ENCODE measurements at regions not wholly inside any gene's neighbourhood (a gene's known extent, or its start where the extent isn't known, plus 50 kb on each side); places are given as distances from the start of the nearest gene placed in this dataset.

DNA sequence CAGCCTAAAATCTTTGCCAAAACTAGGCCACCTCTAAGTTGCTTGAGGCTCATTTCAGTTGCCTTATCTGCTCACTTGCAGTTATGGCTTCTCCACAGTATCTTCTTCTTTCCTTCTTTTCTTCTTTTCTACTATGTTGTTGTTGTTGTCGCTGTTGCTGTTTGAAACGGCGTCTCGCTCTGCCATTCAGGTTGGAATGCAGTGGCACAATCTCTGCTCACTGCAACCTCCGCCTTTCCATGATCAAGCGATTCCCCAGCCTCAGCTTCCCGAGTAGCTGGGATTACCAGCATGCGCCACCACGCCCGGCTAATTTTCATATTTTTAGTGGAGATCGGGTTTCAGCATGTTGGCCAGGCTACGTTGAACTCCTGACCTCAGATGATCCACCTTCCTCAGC lies 210.8 kb upstream of the NR2F2 start:
- Mint-ChIP-seq H3K4me1 (ENCODE audit: low read depth) (no peaks in the 10 kb centered on the region), H3K27ac (no peak overlapping the region)

DNA sequence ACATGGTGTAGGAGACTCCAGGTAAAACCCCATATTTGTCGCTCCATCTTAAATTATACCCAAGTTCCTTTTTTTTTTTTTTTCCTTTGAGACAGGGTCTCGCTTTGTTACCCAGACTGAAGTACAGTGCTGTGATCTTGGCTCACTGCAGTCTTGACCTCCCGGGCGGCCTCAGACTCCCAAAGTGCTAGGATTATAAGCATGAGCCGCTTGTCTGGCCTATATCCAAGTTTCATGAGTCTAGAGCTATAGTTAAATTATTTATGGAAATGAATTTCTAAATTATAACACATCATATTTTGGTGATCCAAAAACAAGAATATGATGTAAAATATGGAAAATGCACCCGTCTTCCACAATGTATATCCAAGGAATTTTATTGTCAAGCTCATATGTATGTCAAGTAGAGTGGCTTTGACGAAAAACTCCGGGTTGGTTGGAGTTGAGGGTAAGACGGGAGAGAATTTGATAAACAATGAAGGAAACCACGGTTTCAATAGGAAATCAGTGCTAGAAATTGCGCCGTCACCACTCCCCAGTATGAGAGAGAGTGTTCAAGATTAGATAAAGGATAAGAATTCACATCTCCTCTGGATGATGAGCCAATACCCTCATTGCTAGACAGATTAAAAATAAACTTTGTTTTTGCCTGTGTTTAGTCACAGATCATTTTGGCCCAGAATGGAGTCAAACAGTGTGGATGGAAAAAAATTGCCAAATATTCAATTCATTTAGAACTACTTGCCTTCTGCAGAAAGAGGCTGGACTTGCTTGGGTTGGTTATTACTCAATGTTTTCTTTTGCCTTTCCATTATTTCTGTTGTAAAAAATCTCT lies 209.2 kb upstream of the NR2F2 start:
- peaks cover 5% of the 10 kb centered on the region for H3K27me3 Mint-ChIP-seq
- H3K4me3 Mint-ChIP-seq, result no peak overlapping the region
- H3K36me3 Mint-ChIP-seq (ENCODE audit: low read depth), result no peaks in the 10 kb centered on the region
- no peaks in the 10 kb centered on the region for H3K9me3 Mint-ChIP-seq
- no peak for DNase-seq
- H3K4me1 Mint-ChIP-seq (ENCODE audit: low read depth), result no peaks in the 10 kb centered on the region
- no peak overlapping the region for H3K27ac Mint-ChIP-seq

More for the DNA sequence above, 210.8 kb upstream of the NR2F2 start:
- H3K36me3 Mint-ChIP-seq (ENCODE audit: low read depth), result no peaks in the 10 kb centered on the region
- no peak overlapping the region for H3K4me3 Mint-ChIP-seq
- DNase-seq, result no peak
- H3K27me3 Mint-ChIP-seq, result peaks cover 9% of the 10 kb centered on the region
- H3K9me3 Mint-ChIP-seq, result no peaks in the 10 kb centered on the region

DNA sequence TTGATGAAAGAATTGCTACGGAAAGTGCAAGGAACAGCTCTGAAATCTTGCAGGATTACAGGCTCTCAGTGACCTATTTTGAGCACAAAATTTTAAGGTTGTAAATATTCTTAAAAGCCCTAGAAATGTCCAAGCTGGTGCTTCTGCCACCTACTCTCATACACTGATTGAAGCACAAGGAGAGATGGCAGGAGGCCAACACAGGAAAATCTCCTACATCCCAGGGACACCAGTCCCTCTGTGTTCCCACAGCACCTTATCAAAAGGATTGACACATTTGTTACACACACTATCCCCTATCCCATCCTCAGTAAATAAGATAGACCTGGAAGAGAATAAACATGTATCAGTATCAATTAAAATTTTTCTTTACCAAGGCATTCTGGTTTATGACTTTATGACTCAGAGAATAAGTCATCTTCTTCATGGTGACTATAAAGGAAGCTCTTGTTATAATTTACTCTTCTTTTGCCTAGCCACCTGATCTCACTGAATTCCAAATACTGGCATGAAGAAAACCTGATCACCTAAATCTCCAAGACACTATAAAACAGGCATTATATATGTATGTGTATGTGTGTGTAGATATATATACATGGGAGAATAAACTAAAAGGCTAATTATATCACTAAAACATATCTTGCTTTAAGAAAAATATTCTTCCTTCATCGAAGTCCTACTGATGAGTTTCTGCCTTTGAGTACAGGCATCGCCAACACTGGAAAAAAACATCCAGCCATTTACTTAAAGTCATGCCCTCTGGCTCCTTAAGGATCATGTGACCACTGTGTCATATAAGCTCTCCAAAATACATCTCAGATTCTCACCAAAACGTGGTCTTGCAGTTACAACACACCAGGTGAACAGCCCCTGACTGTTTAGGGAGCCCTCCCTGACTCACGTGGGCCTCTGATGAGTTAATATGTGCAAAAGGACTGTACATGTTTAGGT lies 208.1 kb upstream of the NR2F2 start:
- Mint-ChIP-seq H3K27me3 (peaks cover 11% of the 10 kb centered on the region), H3K4me3 (no peak overlapping the region), H3K4me1 (ENCODE audit: low read depth) (no peaks in the 10 kb centered on the region), H3K36me3 (ENCODE audit: low read depth) (no peaks in the 10 kb centered on the region), H3K9me3 (no peaks in the 10 kb centered on the region), H3K27ac (no peak overlapping the region)
- DNase-seq, result no peak

DNA sequence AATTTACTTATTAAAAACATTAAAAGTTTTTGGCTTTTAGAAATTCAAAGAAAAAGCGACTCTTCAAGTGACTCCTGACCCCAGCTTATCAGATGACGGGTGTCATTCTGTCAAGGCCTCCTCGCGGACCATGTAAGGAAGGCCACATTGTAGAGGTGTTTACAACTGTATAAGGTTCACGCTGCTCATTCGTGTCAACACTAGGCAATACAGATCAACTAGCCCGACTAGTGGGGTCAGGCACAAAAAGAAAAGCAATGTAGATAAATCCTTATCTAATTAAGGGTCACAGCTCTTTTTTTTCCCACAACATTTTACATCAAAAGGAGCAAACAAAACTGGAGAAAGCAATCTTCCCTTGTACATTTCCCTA lies 207.5 kb upstream of the NR2F2 start:
- H3K36me3 Mint-ChIP-seq (ENCODE audit: low read depth), result no peaks in the 10 kb centered on the region
- H3K4me1 Mint-ChIP-seq (ENCODE audit: low read depth), result no peaks in the 10 kb centered on the region
- peaks cover 13% of the 10 kb centered on the region for H3K27me3 Mint-ChIP-seq
- H3K27ac Mint-ChIP-seq, result no peak overlapping the region
- no peak overlapping the region for H3K4me3 Mint-ChIP-seq
- H3K9me3 Mint-ChIP-seq, result no peaks in the 10 kb centered on the region
- no peak for DNase-seq

DNA sequence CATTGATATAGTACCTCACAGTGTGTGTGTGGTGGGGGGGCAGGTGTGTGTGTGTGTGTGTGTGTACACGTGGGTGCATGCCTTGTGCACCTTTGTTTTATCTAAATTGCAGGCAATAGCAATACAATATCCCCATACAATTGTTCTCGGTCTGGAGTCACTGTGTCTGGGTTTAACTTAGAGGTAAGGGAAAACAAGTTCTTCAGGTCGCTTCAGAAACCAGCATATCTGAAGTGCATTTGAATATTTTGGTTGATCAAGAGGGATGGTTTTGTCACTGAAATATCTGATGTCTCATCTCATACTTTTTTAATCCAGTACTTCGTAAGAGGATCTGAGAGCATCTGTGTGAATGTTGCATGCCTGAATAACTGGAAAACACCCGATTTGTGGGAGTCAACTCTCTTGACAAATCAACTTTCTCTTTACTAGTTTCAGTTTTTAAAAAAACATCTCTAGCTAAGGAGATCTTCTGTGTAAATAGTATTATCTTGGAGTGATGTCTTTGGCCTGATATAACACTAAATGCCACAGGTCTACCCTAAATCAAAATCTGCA lies 206.8 kb upstream of the NR2F2 start:
- no peak overlapping the region for H3K27ac Mint-ChIP-seq
- no peaks in the 10 kb centered on the region for H3K9me3 Mint-ChIP-seq
- H3K4me3 Mint-ChIP-seq, result no peak overlapping the region
- H3K4me1 Mint-ChIP-seq (ENCODE audit: low read depth), result no peaks in the 10 kb centered on the region
- H3K36me3 Mint-ChIP-seq (ENCODE audit: low read depth), result no peaks in the 10 kb centered on the region
- peaks cover 16% of the 10 kb centered on the region for H3K27me3 Mint-ChIP-seq
- DNase-seq, result no peak

DNA sequence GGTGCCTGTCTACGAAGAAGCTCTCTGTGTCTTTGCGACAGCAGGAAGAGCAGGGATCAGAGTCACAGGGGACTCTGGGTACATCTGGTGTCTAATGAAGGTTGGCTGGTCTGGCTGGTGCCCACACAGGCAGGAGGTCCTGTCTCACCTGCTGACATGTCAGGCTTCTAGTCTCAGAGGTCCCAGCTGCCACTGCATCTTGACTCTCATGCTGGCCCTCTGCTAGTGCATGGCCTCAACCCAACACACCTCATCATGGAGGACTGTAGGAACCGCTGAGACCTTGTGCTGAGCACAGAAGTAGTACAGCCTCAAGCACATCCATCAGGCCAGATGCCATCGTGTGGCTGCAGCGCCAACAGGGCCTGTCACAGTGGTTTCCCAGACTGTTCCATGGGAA lies 206.1 kb upstream of the NR2F2 start:
- Mint-ChIP-seq H3K9me3 (no peaks in the 10 kb centered on the region), H3K36me3 (ENCODE audit: low read depth) (no peaks in the 10 kb centered on the region), H3K4me1 (ENCODE audit: low read depth) (no peaks in the 10 kb centered on the region), H3K27me3 (peaks cover 16% of the 10 kb centered on the region), H3K27ac (no peak overlapping the region), H3K4me3 (no peak overlapping the region)
- DNase-seq, result no peak

DNA sequence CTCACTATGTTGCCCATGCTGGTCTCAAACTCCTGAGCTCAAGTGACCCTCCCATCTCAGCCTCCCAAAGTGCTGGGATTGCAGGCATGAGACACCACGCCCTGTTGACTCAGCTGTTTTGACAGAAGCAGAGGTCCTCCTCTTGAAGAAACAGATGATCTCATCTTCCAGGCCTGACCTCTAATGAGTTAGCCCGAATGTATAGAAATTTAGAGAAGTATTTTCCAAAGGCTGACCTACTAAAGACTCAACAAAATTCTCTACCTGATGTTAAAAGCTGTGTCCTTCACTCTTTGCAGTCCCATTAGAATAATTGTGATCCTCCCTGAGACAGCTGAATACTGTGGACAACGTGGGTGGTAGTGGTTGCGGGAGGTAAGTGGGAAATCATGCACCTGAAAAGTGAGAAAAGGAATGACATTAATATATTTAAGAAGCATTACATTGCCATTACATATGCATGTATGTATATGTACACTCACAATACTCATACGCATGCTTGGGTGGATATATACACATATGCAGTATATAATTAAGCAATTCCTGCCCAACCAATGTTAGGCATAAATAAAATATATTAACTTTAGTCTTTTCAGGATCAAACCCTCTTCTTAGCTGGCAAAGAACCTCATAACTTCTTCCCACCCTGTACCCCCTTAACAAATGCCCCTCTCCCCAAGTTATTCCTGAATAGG lies 204.6 kb upstream of the NR2F2 start:
- H3K27me3 Mint-ChIP-seq, result peaks cover 16% of the 10 kb centered on the region
- H3K27ac Mint-ChIP-seq, result no peak overlapping the region
- no peaks in the 10 kb centered on the region for H3K36me3 Mint-ChIP-seq (ENCODE audit: low read depth)
- no peaks in the 10 kb centered on the region for H3K9me3 Mint-ChIP-seq
- H3K4me3 Mint-ChIP-seq, result no peak overlapping the region
- DNase-seq, result no peak
- H3K4me1 Mint-ChIP-seq (ENCODE audit: low read depth), result no peaks in the 10 kb centered on the region

DNA sequence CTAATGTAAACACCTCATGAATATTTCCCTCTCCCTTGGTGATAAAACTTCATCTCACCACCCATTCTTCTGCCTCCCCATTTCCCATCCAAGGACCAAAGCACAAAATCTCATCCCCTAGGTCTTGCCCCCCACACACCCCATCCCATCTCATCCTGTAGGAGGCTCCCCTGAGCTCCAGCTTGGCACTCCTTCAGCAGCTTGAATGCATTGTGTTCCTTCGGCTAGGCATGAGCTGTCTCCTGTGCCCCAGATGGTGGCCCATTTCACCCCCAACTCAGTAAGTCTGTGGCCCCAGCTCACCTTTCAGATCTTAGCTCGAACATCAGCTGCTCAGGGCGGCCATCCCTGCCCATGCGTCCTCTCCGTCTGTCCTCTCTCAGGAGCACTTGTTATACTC lies 203.6 kb upstream of the NR2F2 start:
- H3K4me1 Mint-ChIP-seq (ENCODE audit: low read depth), result no peaks in the 10 kb centered on the region
- H3K27me3 Mint-ChIP-seq, result peaks cover 16% of the 10 kb centered on the region
- no peak overlapping the region for H3K4me3 Mint-ChIP-seq
- H3K27ac Mint-ChIP-seq, result no peak overlapping the region
- no peak for DNase-seq
- H3K36me3 Mint-ChIP-seq (ENCODE audit: low read depth), result no peaks in the 10 kb centered on the region
- H3K9me3 Mint-ChIP-seq, result no peaks in the 10 kb centered on the region

DNA sequence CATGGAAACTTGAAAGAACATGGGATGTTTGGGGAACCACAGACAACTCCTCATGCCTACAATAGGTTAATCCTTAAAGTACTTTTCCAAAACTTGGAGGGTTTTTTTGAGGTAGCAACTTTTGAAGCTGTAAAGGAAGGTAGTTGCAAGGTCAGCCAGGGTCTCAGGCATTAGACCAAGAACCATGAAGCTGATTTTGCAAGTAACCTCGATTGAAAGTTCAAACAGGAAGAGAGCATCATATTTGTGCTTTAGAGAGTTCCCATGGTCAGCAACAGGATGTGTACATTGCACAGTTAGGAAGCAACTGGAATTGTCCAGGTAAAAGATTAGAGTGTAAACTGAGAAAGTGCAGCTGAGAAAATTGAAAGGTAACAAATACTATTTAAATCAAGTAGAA lies 199.8 kb upstream of the NR2F2 start:
- H3K36me3 Mint-ChIP-seq (ENCODE audit: low read depth), result no peaks in the 10 kb centered on the region
- DNase-seq, result no peak
- peaks cover 13% of the 10 kb centered on the region for H3K27me3 Mint-ChIP-seq
- H3K27ac Mint-ChIP-seq, result no peak overlapping the region
- H3K9me3 Mint-ChIP-seq, result no peaks in the 10 kb centered on the region
- no peak overlapping the region for H3K4me3 Mint-ChIP-seq
- H3K4me1 Mint-ChIP-seq (ENCODE audit: low read depth), result no peaks in the 10 kb centered on the region

DNA sequence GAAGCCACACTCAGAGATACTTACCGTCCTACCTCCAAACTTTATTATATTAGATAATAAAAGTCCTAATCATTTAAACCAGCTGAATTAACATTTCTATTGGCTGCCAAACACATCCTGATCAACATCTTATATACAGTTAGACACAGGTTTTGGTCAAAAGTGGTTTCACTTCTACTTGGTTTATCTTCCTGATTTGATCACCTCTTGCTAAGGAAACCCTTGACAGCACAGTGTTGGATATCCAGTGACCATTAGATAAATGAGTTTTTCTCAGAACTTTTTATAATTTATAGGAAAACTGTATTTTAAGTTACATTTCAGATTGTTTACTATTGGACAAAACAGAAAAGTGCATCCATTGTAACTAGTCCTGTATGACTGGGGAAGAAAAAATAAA lies 198.4 kb upstream of the NR2F2 start:
- H3K27ac Mint-ChIP-seq, result no peak overlapping the region
- H3K4me3 Mint-ChIP-seq, result no peak overlapping the region
- DNase-seq, result no peak
- peaks cover 12% of the 10 kb centered on the region for H3K27me3 Mint-ChIP-seq
- no peaks in the 10 kb centered on the region for H3K4me1 Mint-ChIP-seq (ENCODE audit: low read depth)
- H3K9me3 Mint-ChIP-seq, result peaks cover 2% of the 10 kb centered on the region
- no peaks in the 10 kb centered on the region for H3K36me3 Mint-ChIP-seq (ENCODE audit: low read depth)

DNA sequence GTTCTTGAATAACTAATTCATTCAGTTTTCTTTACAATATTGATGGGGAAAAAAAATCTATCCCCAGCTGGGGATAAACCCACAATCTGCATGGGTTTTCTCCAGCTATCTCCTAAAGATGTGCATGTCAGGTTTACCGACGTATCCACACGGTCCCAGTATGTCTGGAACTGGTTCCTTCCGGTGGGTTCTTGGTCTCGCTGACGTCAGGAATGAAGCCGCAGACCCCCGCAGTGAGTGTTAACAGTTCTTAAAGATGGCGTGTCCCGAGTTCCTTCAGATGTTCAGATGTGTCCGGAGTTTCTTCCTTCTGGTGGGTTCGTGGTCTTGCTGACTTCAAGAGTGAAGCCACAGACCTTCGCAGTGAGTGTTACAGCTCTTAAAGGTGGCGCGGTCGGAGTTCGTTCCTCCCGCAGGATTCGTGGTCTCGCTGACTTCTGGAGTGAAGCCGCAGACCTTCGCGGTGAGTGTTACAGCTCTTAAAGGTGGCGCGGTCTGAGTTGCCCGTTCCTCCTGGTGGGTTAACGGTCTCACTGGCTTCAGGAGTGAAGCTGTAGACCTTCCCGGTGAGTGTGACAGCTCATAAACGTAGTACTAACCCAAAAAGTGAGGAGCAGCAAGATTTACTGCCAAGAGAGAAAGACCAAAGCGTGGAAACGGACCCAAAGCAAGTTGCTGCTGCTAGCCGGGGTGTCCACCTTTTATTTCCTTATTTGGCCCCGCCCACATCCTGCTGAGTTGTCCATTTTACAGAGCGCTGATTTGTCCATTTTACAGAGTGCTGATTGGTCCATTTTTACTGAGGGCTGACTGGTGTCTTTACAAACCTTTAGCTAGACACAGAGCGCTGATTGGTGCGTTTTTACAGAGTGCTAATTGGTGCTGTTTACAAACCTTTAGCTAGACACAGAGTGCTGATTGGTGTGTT lies 195.1 kb upstream of the NR2F2 start:
- Mint-ChIP-seq H3K4me3 (no peak overlapping the region), H3K27ac (no peak overlapping the region), H3K27me3 (peaks cover 10% of the 10 kb centered on the region), H3K4me1 (ENCODE audit: low read depth) (no peaks in the 10 kb centered on the region), H3K36me3 (ENCODE audit: low read depth) (no peaks in the 10 kb centered on the region), H3K9me3 (peaks cover 3% of the 10 kb centered on the region)
- no peak for DNase-seq

DNA sequence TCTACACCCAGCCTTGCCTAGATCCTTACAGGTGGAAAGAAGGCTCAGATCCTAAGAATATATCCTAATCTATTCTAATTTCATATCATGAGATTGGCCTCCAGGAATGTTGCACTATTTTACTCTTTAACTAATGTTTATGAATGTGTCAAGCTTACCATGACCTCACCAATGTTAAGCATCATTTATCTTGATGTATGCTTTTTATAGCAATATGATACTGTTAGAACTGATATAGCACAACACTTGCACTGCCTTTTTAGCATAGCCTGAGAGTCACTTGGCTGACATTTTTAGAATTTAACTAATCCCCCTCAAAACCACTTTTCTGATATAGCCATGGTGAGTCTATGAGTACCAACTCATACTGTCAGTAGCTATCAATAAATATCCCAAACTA lies 191.5 kb upstream of the NR2F2 start:
- Mint-ChIP-seq H3K27me3 (peaks cover 10% of the 10 kb centered on the region), H3K27ac (no peak overlapping the region), H3K4me1 (ENCODE audit: low read depth) (no peaks in the 10 kb centered on the region), H3K4me3 (no peak overlapping the region), H3K36me3 (ENCODE audit: low read depth) (no peaks in the 10 kb centered on the region), H3K9me3 (peaks cover 3% of the 10 kb centered on the region)
- DNase-seq, result no peak

DNA sequence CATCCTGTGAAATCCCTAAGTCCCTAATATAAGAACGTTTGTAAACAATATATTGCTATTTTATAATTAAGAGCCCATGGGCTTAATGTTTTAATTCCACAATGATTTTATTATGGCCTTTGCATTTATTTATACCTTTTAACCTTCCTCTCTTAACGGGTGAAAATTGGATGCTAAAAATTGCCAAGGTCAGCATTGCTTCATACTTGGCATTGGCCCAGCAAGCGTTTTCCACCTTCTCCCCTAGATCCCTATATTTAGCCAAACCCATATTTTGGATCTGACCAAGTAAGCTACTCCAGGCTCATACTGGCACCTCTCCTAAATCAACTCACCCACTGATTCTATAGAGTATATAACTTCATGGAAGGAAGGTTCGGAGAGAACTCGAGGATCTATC lies 188.0 kb upstream of the NR2F2 start:
- Mint-ChIP-seq H3K27me3 (peaks cover 11% of the 10 kb centered on the region), H3K4me3 (no peak overlapping the region), H3K9me3 (no peaks in the 10 kb centered on the region), H3K27ac (no peak overlapping the region), H3K36me3 (ENCODE audit: low read depth) (no peaks in the 10 kb centered on the region), H3K4me1 (ENCODE audit: low read depth) (no peaks in the 10 kb centered on the region)
- DNase-seq, result no peak
